ENCODE measurements at regions not wholly inside any gene's neighbourhood (a gene's known extent, or its start where the extent isn't known, plus 50 kb on each side); places are given as distances from the start of the nearest gene placed in this dataset.

DNA sequence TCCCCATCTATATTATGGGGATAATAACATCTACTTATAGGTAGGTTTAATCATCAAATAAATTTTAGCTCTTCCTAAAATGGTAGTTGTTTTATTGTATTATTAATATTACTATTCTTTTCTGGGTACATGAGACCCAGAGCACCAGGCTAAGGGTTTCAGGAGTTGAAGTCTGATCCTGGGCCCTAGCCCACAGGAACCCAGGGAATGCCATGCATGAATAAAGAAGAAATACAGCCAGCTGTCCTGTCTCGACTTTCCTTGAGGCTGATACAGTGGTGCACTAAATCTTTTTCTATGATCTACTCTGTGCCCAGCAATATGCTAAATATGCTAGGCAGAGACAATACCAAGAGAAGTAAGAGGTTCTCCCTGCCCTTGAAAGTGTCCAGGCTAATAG, 72.1 kb upstream of the ATP2C1 start:
- H3K27ac ChIP-seq, result no peak overlapping the region
- TF ChIP-seq ZFX (IDR thresholded peaks at IDR 0.05), result no peak
- TF ChIP-seq CTCF (conservative IDR thresholded peaks at IDR 0.05), result no peak

DNA sequence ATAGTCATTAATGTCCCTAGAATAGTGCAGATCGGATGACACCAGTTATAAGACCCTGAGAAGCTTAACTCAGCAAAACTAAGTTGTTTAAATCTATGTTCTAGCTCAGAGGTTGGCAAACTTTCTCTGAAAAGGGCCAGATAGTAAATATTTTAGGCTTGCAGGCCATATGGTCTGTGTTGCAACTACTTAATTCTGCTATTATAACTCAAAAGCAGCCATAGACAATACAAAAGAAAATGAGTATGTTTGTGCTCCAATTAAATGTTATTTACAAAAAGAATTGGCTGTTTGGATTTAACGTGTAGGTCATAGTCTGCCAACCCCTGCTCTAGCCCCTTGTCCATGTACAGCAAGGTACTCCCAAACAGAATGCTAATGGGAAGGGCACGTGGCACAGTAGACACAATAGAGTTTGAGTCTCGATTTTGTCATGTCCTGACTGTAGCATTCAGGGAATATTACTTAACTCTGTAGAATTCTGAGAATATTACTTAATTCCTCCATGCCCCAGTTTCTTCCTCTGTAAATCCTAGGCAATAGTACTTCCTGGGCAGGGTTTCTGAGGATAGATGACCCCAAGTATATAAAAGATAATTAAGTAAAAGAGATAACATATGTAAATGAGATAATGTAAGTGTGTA, 70.5 kb upstream of the ATP2C1 start:
- H3K27ac ChIP-seq, result no peak overlapping the region
- TF ChIP-seq ZFX (IDR thresholded peaks at IDR 0.05) (no peak), CTCF (conservative IDR thresholded peaks at IDR 0.05) (no peak)

DNA sequence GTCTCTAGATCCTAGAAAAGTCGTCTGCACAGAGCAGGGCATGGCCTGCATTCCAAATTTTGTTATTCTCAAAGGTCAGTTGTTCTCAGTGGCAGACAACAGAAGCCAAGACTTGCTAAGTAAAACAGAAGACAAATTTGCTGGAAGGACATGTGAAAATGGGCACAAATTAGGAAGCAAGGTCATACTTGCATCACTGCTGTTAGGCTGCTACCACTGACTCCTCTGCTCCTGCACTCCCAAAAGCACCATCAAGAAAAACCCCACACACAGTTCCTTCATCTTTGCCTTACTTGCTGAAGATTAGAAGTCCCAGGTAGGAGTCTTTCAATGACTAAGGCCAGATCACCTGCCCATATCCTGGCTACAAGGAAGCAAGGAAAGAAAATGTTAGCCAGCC, 69.9 kb upstream of the ATP2C1 start:
- no peak for TF ChIP-seq CTCF (conservative IDR thresholded peaks at IDR 0.05)
- no peak for TF ChIP-seq ZFX (IDR thresholded peaks at IDR 0.05)
- no peak overlapping the region for H3K27ac ChIP-seq

GRCh38 chr3:130825762-130826299, 68.1 kb upstream of the ATP2C1 start:
- TF ChIP-seq ZFX (IDR thresholded peaks at IDR 0.05) (no peak), CTCF (conservative IDR thresholded peaks at IDR 0.05) (no peak)
- no peak overlapping the region for H3K27ac ChIP-seq

DNA sequence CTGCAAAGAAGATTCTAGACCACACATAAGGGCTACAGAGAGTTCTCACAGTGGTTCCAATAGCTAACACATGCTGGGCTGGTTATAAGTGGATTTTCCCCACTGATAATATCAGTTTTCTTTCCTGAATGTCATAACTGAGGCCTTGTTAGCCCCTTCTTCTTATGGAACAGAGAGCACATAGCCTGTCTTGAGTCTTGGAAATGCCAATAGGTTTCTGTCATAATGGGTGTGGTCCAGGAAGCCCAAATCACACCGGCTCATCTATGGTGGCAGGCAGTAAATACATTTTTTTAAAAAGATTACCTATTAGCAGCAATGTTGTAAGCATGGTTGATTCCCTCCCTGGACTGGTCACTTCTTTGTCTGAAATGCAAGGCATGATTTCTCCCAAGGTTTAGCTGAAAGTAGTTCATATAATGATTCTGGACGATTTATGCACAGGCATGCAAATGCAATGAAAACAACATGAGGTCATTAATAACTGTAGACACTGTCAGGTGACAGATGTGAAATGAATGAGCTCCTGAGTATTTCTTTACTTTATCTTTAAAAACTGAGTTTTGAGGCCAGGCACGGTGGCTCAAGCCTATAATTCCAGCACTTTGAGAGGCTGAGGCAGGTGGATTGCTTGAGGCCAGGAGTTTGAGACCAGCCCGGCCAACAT, 67.2 kb upstream of the ATP2C1 start:
- TF ChIP-seq CTCF (conservative IDR thresholded peaks at IDR 0.05) (no peak), ZFX (IDR thresholded peaks at IDR 0.05) (no peak)
- no peak overlapping the region for H3K27ac ChIP-seq

GRCh38 chr3:130827486-130827885, 66.4 kb upstream of the ATP2C1 start:
- no peak overlapping the region for H3K27ac ChIP-seq
- no peak for TF ChIP-seq CTCF (conservative IDR thresholded peaks at IDR 0.05)
- no peak for TF ChIP-seq ZFX (IDR thresholded peaks at IDR 0.05)
